ENCODE measurements at regions not wholly inside any gene's neighbourhood (a gene's known extent, or its start where the extent isn't known, plus 50 kb on each side); places are given as distances from the start of the nearest gene placed in this dataset.
"Not testable (repeated sequence)": the region's sequence is repeated elsewhere in the genome, so short reads cannot be mapped to it uniquely, and the experiment has no call there.

DNA sequence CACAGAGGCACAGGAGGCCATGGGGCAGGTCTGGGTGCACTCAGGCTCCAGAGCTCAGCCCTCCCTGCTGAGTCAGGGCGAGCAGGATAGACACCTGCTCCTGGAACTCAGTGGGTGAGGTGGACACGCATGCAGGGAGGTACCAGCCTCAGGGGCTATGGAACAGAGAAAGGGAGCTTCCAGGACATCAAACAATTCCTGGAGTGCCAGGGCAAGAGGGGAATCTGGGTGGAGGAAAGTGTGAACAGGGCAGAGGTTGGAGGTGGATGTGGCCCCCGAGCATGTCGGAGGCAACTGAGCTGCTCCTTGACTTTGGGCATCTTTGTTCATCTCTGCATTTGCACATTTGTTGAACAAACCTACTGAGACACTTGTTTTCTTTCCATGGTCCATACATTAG, 2881.5 kb downstream of the RPIA start:
- TF ChIP-seq, protein P1, sequence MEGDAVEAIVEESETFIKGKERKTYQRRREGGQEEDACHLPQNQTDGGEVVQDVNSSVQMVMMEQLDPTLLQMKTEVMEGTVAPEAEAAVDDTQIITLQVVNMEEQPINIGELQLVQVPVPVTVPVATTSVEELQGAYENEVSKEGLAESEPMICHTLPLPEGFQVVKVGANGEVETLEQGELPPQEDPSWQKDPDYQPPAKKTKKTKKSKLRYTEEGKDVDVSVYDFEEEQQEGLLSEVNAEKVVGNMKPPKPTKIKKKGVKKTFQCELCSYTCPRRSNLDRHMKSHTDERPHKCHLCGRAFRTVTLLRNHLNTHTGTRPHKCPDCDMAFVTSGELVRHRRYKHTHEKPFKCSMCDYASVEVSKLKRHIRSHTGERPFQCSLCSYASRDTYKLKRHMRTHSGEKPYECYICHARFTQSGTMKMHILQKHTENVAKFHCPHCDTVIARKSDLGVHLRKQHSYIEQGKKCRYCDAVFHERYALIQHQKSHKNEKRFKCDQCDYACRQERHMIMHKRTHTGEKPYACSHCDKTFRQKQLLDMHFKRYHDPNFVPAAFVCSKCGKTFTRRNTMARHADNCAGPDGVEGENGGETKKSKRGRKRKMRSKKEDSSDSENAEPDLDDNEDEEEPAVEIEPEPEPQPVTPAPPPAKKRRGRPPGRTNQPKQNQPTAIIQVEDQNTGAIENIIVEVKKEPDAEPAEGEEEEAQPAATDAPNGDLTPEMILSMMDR (IDR thresholded peaks at IDR 0.05) = not testable (repeated sequence)
- not testable (repeated sequence) for TF ChIP-seq POLR2A (IDR thresholded peaks at IDR 0.05)

Measured in adrenal gland (tissue), 5 donors.